Stimulated activated CD8-positive, alpha-beta memory T cell treated with anti-CD3 and anti-CD28 coated beads, Interleukin-15, amount 100 ng/mL, for 48 hours (primary cell): ENCODE measurements at regions not wholly inside any gene's neighbourhood (a gene's known extent, or its start where the extent isn't known, plus 50 kb on each side); places are given as distances from the start of the nearest gene placed in this dataset.

ENCODE experiments used
- DNase-seq, 2 donors: peaks; one replicate each; pipeline ENCODE4 v3.0.0-alpha.2; 2020; ENCODE audit warnings: low read depth in 2 of 2

GRCh38 chr1:56417646-56418045 is 161.7 kb downstream of the PLPP3 start:
- DNase-seq = no peak

GRCh38 chr1:56416495-56416894 is 162.9 kb downstream of the PLPP3 start:
- DNase-seq = no peak

DNA sequence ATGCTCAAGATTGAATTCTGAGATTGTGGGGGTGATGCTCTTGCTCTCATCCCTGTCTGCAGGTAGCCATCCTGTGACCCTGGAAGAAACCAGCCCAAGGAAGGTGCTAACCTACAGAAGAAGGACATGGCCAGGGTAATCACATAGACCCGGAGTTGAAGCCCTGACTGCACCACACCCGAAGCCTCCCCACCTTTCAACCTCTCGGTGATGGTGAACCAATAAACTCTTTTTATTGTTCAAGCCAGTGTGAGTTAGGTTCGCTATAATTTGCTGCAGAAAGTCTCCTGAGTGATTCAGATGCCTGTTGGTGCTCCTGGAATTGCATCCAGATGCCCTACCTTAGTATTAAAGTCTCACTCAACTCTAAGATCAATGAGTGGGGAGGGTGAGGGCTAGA is 163.6 kb downstream of the PLPP3 start:
- no peak for DNase-seq

- no peak for DNase-seq
Measured at GRCh38 chr1:56415258-56415657, 164.1 kb downstream of the PLPP3 start.

GRCh38 chr1:56414728-56415224 is 164.6 kb downstream of the PLPP3 start:
- no peak for DNase-seq

DNA sequence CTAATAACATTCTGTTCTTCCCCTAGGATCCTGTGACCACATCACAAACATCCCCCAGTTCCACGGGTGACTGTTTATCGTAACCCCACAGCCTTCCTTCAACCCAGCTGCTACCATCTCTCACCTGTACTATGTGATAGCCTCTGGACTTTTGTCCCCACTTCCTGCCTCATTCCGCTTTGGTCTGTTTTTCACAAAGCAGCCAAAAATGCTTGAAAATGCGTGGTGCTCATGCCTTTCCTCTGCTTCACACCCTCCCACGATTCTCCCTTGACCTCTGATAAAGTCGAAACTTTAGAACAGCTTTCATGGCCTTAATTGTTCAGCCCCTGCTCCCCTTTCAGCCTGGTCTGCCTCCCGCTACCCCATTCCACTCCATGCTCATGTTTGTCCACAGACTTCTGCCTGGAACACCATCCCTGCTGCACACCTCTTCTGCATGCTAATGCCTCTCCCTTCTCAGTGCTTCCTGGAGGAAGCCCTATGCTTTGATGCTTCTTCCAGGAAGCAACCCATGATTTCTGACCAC is 165.6 kb downstream of the PLPP3 start:
- DNase-seq = no peak

DNA sequence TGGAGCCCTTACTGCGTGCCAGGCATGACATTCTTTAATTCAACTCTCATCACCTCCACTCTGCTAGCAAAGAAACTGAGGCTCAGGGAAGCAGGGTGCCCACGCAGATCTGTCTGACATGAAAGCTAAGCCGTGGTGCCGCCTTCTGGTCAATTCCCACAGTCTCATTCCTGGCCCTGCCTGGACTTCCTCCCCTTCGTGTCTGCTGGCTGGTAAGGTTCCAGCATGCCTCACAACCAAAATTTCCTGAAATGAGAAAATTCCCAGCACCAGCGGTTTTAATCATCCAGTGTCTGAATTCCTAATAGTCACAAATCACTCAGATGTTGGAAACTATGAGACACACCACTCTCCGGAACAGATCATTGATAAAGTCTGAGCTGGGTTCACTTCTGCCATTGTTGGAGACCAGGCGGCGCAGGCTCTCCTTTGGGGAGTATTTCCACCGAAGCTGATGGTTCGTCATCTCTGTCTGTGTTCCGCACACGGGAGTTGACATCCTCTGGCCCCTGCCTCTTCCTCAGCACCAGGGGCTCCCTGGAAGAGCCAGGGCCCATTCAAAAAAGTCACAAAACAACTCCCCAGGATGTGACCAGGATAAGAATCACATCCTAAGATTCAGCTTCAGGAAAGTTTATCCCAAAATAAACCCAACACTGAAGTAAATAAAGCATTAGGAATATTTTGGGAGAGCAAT is 167.7 kb downstream of the PLPP3 start:
- DNase-seq = no peak

DNA sequence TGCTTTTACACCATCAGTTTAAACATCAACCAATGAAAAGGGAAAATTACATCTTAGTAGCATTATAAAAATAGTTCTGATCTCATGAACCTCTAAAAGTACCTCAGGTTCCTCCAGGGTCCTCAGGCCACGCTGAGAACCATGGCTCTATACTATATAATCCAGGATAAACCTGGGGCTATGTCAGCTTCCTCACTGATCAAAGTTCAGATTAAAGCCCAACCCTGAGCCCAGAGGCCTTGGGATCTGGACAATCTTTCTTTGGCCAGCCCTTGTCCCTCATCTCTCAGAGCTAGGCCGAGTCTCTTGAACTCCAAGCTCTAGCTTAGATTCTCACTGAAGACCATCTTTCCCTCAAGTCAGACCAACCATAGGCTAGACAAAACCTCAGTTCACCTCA is 168.3 kb downstream of the PLPP3 start:
- DNase-seq = no peak

- DNase-seq = no peak
Measured at GRCh38 chr1:56410405-56410804, 169.0 kb downstream of the PLPP3 start.

DNA sequence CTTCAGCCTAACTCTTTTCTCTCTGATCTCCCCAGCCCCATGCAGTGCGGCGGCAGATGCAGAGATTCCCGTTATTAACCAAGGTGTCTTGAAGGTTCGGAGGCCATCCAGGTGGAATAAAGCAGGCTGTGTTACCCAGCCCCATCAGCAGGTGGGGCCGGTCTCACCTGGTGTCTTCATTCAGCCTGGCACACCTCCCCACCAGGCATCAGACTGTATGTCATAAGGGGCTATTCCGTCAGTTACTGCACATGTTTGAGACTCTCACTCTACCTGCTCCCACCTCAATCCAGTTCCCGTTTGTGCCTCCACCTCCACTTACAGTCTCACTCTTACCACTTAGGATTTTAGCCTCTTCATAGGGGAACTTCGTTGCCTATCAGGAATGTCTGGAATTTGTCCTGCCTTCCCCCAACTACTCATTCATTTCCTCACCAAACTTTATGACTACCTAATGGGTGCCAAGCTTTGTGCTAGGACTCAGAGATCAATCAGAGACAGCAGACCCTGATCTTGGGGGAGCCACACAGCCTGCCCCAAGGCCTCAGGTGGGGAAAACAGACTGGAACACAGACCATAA is 170.2 kb downstream of the PLPP3 start:
- no peak for DNase-seq

- DNase-seq = no peak
Measured at GRCh38 chr1:56406821-56407220, 172.5 kb downstream of the PLPP3 start.

- no peak for DNase-seq
Measured at GRCh38 chr1:56404561-56405030, 174.8 kb downstream of the PLPP3 start.

DNA sequence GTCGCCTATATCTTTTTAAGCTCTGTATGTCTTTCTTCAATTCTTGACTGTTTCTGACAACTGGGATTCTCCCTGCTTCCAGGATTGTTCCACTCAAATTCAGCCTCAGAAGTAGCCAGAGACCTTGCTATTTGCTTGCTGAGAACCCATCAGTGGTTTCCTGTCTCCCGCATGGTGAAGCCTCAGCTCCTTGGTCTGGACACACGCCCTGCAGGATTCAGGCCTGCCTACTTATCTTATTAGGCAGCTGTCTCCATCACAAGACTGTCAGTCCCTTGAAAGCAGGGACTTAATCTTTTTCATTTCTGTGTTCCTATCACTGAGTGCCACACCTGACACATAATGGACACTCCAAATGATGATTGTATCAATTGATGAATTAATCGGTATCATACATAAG is 175.3 kb downstream of the PLPP3 start:
- DNase-seq = no peak

- DNase-seq = no peak
Measured at GRCh38 chr1:56403321-56403720, 176.0 kb downstream of the PLPP3 start.

DNA sequence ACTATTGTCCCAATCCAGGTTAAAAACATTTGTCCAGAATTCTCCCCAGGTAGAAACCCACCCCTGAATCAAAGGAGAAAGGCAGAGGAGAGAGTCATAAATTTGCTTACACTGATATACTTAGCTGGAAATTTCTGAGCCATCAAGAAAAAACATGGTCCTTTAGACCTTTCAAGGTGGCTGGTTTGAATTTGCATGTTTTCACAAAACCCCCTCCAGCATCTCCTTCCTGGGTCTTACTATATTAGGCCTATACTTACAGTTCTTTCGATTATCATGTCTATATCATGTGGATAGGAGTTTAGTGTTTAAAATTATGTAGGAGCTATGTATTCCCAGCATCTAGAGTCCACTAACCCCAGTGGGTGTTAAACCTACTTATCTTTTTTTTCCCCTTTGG is 178.2 kb downstream of the PLPP3 start:
- DNase-seq = no peak

DNA sequence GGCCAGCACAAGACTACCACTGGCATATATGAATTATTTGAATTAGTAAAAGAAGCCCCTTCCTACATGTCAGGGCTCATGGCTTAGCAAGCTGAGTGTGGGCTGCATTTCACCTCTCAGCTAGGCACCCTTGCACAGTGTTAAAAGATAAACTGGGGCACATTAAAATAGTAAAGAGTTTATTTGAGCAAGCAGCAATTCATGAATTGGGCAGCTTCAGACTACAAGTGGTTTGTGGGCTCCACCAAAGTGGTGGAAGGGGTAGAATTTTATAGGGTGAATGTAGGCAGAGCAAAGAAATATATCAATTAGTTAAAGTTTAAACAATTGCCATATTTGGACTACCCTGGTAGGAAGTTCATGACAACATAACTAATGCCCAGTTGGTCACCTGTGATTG is 178.8 kb downstream of the PLPP3 start:
- no peak for DNase-seq

DNA sequence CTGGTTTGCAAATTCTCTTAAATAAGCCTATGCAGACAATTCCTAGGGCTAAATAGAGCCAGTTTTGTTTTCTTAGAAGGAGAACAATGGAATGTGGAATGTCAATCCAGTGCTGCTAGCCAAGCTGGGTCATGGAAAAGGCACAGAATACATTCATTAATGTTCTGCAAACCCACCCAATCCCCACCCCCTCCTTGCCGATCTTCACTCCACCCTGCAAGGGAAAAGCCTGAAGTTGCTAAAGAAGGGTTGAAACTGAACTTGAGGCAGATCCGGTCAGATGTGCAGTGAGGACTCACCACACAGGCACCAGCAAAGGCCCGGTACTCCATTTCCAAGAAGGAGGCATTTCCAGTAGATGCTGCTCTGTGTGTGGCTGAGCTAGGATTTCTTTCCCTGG is 179.6 kb downstream of the PLPP3 start:
- no peak for DNase-seq

- DNase-seq = no peak
Measured at GRCh38 chr1:56399326-56399725, 180.0 kb downstream of the PLPP3 start.

- DNase-seq = no peak
Measured at GRCh38 chr1:56397811-56398231, 181.5 kb downstream of the PLPP3 start.

GRCh38 chr1:56397409-56397808 is 182.0 kb downstream of the PLPP3 start:
- no peak for DNase-seq

DNA sequence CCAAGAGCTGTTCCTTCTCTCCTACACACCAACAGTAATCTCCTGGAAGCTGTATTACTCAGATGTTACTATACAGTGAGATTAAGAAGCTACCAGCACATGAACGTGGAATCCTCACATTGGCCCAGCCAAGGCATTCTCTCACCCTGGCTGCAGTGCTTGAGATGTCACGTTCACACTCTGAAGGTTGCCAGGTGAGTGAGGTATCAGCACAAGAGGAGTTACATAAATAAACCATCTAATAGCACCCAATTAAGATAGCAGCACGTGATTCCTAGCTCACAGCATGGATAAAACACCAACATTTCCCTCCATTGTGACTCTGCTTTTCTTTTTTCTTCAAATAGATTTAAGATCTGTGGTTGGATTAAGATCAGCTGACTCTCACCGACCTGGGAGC is 182.8 kb downstream of the PLPP3 start:
- no peak for DNase-seq

- no peak for DNase-seq
Measured at GRCh38 chr1:56395776-56396175, 183.6 kb downstream of the PLPP3 start.

- no peak for DNase-seq
Measured at GRCh38 chr1:56394298-56394697, 185.1 kb downstream of the PLPP3 start.
